GM10266 (cell line): ENCODE measurements at regions not wholly inside any gene's neighbourhood (a gene's known extent, or its start where the extent isn't known, plus 50 kb on each side); places are given as distances from the start of the nearest gene placed in this dataset.
A peak's percentile ranks its signal among the peaks of the same experiment; 100 is the strongest.

Experiments used
- DNase-seq: peaks from one replicate; pipeline ENCODE4 v3.0.0; 2012; ENCODE audit errors: extremely low spot score
- CTCF ChIP-seq: IDR thresholded peaks from 2 replicates; pipeline ENCODE4 v1.5.1; 2012; ENCODE audit warnings: mild to moderate bottlenecking, low read depth; ENCODE audit not compliant: control insufficient read depth, insufficient read depth; ENCODE audit errors: missing control alignments

GRCh38 chr6:168885751-168886742 lies 367.6 kb downstream of the THBS2 start:
- no peak for DNase-seq
- no peak for TF ChIP-seq CTCF

GRCh38 chr6:168885196-168885595 lies 368.4 kb downstream of the THBS2 start:
- TF ChIP-seq CTCF: no peak
- DNase-seq: no peak

GRCh38 chr6:168884646-168885086 lies 369.0 kb downstream of the THBS2 start:
- no peak for DNase-seq
- TF ChIP-seq CTCF: peak; percentile 60

- no peak for DNase-seq
- no peak for TF ChIP-seq CTCF
Measured at GRCh38 chr6:168884050-168884645, 369.5 kb downstream of the THBS2 start.

- TF ChIP-seq CTCF: no peak
- DNase-seq: no peak
Measured at GRCh38 chr6:168883410-168884049, 370.1 kb downstream of the THBS2 start.

- DNase-seq: no peak
- TF ChIP-seq CTCF: no peak
Measured at GRCh38 chr6:168880271-168880670, 373.4 kb downstream of the THBS2 start.

GRCh38 chr6:168877821-168878282 lies 375.8 kb downstream of the THBS2 start:
- no peak for DNase-seq
- no peak for TF ChIP-seq CTCF
